Heart right ventricle (tissue), 16 donors: ENCODE measurements at regions not wholly inside any gene's neighbourhood (a gene's known extent, or its start where the extent isn't known, plus 50 kb on each side); places are given as distances from the start of the nearest gene placed in this dataset.

Source experiments
- ATAC-seq, 8 donors: fragments of 200-7000 bp; cut with Tn5 transposase; one replicate each; pipeline ENCODE4 v1.9.1; 2020; ENCODE audit warnings: mild to moderate bottlenecking in 8 of 8, moderate library complexity in 8 of 8, moderate number of reproducible peaks in 1 of 8
- DNase-seq, 2 donors: peaks; one replicate each; pipeline ENCODE4 v3.0.0-alpha.2; 2020
- H3K27ac ChIP-seq, 10 donors: fragments of 200-600 bp; sonication (generic) in 2 of 10; one replicate each; pipeline versions ENCODE4 v1.5.0 to v1.8.0; 2020 to 2022; ENCODE audit warnings: mild to moderate bottlenecking in 3 of 10
- H3K27me3 ChIP-seq, 7 donors: fragments of 200-600 bp; one replicate each; pipeline ENCODE4 v1.8.0; 2021 to 2022; ENCODE audit warnings: mild to moderate bottlenecking in 2 of 7
- H3K36me3 ChIP-seq, 9 donors: fragments of 200-600 bp; sonication (generic) in 1 of 9; one replicate each; pipeline versions ENCODE4 v1.5.0 to v1.8.0; 2020 to 2022; ENCODE audit warnings: mild to moderate bottlenecking in 2 of 9
- H3K4me1 ChIP-seq, 9 donors: fragments of 200-600 bp; sonication (generic) in 1 of 9; one replicate each; pipeline versions ENCODE4 v1.5.0 to v1.8.0; 2020 to 2022; ENCODE audit warnings: mild to moderate bottlenecking in 4 of 9
- H3K4me3 ChIP-seq, 10 donors: fragments of 200-600 bp; sonication (generic) in 2 of 10; one replicate each; pipeline versions ENCODE4 v1.5.0 to v1.8.0; 2020 to 2022; ENCODE audit warnings: mild to moderate bottlenecking in 7 of 10, moderate library complexity in 2 of 10
- H3K9me3 ChIP-seq, 11 donors: fragments of 200-600 bp in 10 of 11; sonication (generic) in 2 of 11; one replicate each; pipeline versions ENCODE4 v1.5.0 to v1.8.0; 2013 to 2022; ENCODE audit warnings: mild to moderate bottlenecking in 2 of 11, control low read depth in 1 of 11, moderate library complexity in 1 of 11
- WGBS, 2 donors: extraction: QIAGEN DNeasy Blood & Tissue Kit; methylation state at CpG; one replicate each; pipeline ENCODE4 v1.1.7; 2013; ENCODE audit warnings: inconsistent platforms in 1 of 2; 5-methylcytosine and 5-hydroxymethylcytosine counted together
- intact Hi-C, 10 donors: fragments of 100-400 bp; cut with DNase I; formaldehyde crosslinking; loops; one replicate each; pipeline versions ENCODE4 v1.11.1 to v1.14.2; 2022
- TF ChIP-seq, protein P1 (sequence below), 9 donors: fragments of 200-600 bp; sonication (generic) in 2 of 9; IDR thresholded peaks; one replicate each; pipeline versions ENCODE4 v1.5.0 to v1.8.0; 2021 to 2022; ENCODE audit warnings: antibody characterized with exemption in 9 of 9, mild to moderate bottlenecking in 5 of 9, moderate library complexity in 1 of 9
- donor health status: Arrhythmogenic right ventricular cardiomyopathy.
- donor health status: ischemic (EF 13 %, LVEDD 7.1; RV severe dilation, severe dysfunction).
- donor health status: healthy with polysubstance abuse.
- donor health status: DM: no; HTN: yes; CAD: no.
- donor health status: DM: no; HTN: no; CAD: no.
- donor health status: ischemic (EF 25% LVEDD 6.9; RV normal size, moderate dysfunction).
- donor health status: ischemic (EF 25% LVEDD 5.7; RV mildly dilated, moderate dysfunction).
- donor health status: healthy.
- donor health status: DM: yes; HTN: yes; CAD: no.
- donor health status: Ischemic cardiomyopathy.
- donor health status: ischemic (EF 35%, LVEDD 5.7; RV mildly dilated, moderate dysfunction).
- donor health status: nonischemic (EF 11% LVEDD 7.7; RV severe dilation, severe dysfunction).
- donor health status: DM: yes; HTN: yes; CAD: no.
- donor health status: PGD.
- donor health status: ischemic (EF 29% LVEDD 5.4; RV normal size, mild dysfunction).
- donor health status: nonischemic (EF 23%, LVEDD 6.1; RV moderate dilation, normal function).

DNA sequence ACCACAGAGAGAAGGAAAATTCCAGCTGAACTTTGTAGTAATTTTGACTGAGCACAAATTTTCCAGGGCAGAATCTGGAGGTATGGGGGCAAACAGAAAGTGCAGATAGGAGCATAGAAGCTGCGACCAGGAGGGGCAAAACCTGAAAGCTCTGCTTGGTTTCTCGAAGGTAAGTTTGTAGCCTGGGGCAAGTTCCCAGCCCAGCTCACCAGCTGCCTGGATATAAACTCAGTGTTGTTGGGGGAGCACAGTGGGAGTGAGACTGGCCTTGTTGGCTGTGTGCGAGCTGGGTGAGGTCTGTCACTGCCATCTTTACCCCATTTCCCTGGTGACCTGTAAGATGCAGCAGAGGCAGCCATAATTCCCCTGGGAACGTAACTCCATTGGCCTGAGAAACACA lies 213.5 kb upstream of the POF1B start:
- Histone ChIP-seq H3K27ac (no peak overlapping the region), H3K4me1 (no peaks in the 10 kb centered on the region), H3K36me3 (no peaks in the 10 kb centered on the region), H3K9me3 (peaks cover 0 to 4% (median 0%) of the 10 kb centered on the region in 11 donors), H3K27me3 (no peaks in the 10 kb centered on the region), H3K4me3 (no peak overlapping the region)
- intact Hi-C loops: no loop called here
- ATAC-seq (no peak), DNase-seq (no peak)
- 73% methylated on average over 4 of the region's 4 CpGs for WGBS, 2 donors
- TF ChIP-seq, protein P1, sequence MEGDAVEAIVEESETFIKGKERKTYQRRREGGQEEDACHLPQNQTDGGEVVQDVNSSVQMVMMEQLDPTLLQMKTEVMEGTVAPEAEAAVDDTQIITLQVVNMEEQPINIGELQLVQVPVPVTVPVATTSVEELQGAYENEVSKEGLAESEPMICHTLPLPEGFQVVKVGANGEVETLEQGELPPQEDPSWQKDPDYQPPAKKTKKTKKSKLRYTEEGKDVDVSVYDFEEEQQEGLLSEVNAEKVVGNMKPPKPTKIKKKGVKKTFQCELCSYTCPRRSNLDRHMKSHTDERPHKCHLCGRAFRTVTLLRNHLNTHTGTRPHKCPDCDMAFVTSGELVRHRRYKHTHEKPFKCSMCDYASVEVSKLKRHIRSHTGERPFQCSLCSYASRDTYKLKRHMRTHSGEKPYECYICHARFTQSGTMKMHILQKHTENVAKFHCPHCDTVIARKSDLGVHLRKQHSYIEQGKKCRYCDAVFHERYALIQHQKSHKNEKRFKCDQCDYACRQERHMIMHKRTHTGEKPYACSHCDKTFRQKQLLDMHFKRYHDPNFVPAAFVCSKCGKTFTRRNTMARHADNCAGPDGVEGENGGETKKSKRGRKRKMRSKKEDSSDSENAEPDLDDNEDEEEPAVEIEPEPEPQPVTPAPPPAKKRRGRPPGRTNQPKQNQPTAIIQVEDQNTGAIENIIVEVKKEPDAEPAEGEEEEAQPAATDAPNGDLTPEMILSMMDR (IDR thresholded peaks at IDR 0.05): no peak

DNA sequence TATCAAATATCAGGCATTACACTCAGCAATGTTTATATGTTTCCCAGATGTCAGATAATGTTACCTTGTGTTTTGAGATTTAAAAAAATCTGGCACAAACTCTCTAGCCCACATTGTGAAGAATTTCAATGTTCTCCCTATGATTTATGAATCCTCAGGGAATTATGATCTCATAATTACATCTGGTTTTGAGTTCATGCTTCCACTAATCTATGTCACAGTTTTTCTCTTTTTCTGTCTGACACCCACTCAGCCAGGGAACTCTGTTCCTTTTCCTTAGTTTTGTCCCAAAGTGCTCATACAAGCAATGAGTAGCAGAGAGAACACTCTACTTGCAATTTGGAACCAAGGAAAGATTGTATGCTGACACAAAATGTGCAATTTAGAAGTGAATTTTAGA lies 212.1 kb upstream of the POF1B start:
- DNase-seq: no peak
- intact Hi-C loops: no loop called here
- H3K4me1 ChIP-seq: no peaks in the 10 kb centered on the region
- peaks cover 0 to 12% (median 0%) of the 10 kb centered on the region in 11 donors for H3K9me3 ChIP-seq
- ATAC-seq: no peak
- no peak overlapping the region for H3K4me3 ChIP-seq
- H3K36me3 ChIP-seq: no peaks in the 10 kb centered on the region
- H3K27me3 ChIP-seq: no peaks in the 10 kb centered on the region
- no peak overlapping the region for H3K27ac ChIP-seq
- TF ChIP-seq, protein P1 (IDR thresholded peaks at IDR 0.05): no peak

DNA sequence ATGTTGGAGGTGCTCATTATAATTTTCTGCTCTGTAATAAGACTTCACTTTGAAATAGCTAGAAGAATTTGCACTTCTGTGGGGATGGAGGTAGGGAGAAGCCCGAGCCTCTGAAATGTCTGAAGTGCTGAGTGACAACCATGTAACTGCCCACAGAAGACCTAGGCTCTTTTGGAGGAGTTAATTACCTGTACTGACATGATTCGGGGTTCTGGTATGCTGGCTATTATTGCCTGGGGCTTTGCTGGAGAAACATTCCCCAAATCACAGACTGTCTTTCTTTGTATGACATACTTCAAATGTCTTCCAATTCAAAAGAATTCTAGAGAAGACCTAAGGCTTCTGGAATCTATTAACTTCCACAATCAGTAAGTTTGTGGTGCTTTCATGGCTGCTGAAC lies 211.2 kb upstream of the POF1B start:
- Histone ChIP-seq H3K4me3 (no peak overlapping the region), H3K36me3 (no peaks in the 10 kb centered on the region), H3K27ac (no peak overlapping the region), H3K27me3 (no peaks in the 10 kb centered on the region), H3K9me3 (peaks cover 0 to 13% (median 0%) of the 10 kb centered on the region in 11 donors), H3K4me1 (no peaks in the 10 kb centered on the region)
- intact Hi-C loops: no loop called here
- WGBS, 2 donors: 16 to 32% methylated on average over 2 of the region's 2 CpGs
- TF ChIP-seq, protein P1 (IDR thresholded peaks at IDR 0.05): no peak
- ATAC-seq (no peak), DNase-seq (no peak)

DNA sequence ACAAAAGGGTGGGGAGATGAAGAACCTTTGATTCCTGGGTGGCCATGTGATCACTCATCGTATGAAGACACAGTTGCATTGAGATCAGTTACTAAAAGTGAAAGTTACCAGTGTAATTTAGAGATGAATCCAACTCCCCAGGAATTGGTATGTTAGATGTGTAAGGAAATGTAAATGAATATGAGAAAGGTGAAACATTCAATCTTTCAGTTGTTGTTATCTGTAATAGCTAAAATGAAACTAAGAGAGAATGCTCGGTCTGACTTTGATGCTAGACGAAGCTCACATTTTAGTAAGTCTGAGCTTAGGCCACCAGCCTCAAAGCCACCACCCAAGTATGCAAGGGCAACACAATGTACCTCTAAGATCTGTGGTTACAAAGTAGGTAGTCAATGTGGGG lies 194.3 kb upstream of the POF1B start:
- ATAC-seq (no peak), DNase-seq (no peak)
- Histone ChIP-seq H3K27ac (no peak overlapping the region), H3K4me1 (no peaks in the 10 kb centered on the region), H3K27me3 (peaks cover 0 to 7% (median 0%) of the 10 kb centered on the region in 7 donors), H3K4me3 (no peak overlapping the region), H3K9me3 (no peaks in the 10 kb centered on the region), H3K36me3 (no peaks in the 10 kb centered on the region)
- WGBS, 2 donors: 76 to 78% methylated on average over 3 of the region's 3 CpGs
- intact Hi-C loops: no loop called here
- TF ChIP-seq, protein P1 (IDR thresholded peaks at IDR 0.05): no peak

DNA sequence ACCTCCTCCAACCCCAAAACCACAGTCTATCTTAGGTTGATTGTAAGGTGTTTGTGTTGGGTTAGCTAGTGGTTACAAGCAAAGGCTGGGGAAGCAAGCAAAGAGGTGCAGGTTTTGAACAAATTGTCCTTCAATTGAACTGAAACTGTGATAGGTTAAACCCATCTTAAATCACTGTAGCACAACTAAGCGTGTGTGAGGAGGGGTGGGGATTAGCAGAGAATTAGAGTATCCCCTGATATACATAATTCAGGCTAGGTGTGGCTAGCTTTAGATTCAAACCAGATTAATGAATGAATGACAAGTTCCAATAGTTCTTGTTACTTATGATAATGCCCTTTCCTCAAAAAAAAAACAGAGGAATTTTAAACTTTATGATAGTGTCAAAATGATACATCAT lies 191.0 kb upstream of the POF1B start:
- Histone ChIP-seq H3K4me1 (no peaks in the 10 kb centered on the region), H3K36me3 (no peaks in the 10 kb centered on the region), H3K27me3 (peaks cover 0 to 7% (median 0%) of the 10 kb centered on the region in 7 donors), H3K27ac (no peak overlapping the region), H3K9me3 (no peaks in the 10 kb centered on the region), H3K4me3 (no peak overlapping the region)
- ATAC-seq (no peak), DNase-seq (no peak)
- intact Hi-C loops: no loop called here
- TF ChIP-seq, protein P1 (IDR thresholded peaks at IDR 0.05): no peak
- WGBS, 2 donors: 61 to 63% methylated on average over 1 of the region's 1 CpG
